HUDEP-2 (cell line): ENCODE measurements at regions not wholly inside any gene's neighbourhood (a gene's known extent, or its start where the extent isn't known, plus 50 kb on each side); places are given as distances from the start of the nearest gene placed in this dataset.
"Not testable (repeated sequence)": the region's sequence is repeated elsewhere in the genome, so short reads cannot be mapped to it uniquely, and the experiment has no call there.

Experiments
- DNase-seq, 76 experiments: peaks; one replicate each; lab custom pipeline; 2025; ENCODE audit not compliant: unreplicated experiment in 76 of 76; lab: John Stamatoyannopoulos, UW

GRCh38 chr2:142585785-142586184, 291.7 kb upstream of the KYNU start:
- DNase-seq, result no peak

GRCh38 chr2:142582317-142582716, 295.1 kb upstream of the KYNU start:
- no peak for DNase-seq

- no peak for DNase-seq
Measured at GRCh38 chr2:142581491-142581890, 296.0 kb upstream of the KYNU start.

GRCh38 chr2:142580691-142581090, 296.8 kb upstream of the KYNU start:
- DNase-seq, result no peak

- no peak for DNase-seq
Measured at GRCh38 chr2:142575561-142575960, 301.9 kb upstream of the KYNU start.

GRCh38 chr2:142574388-142574787, 303.1 kb upstream of the KYNU start:
- DNase-seq, result no peak

GRCh38 chr2:142572346-142573132, 304.9 kb upstream of the KYNU start:
- DNase-seq, result no peak

GRCh38 chr2:142571934-142572333, 305.5 kb upstream of the KYNU start:
- DNase-seq, result no peak

GRCh38 chr2:142562900-142563299, 314.6 kb upstream of the KYNU start:
- no peak for DNase-seq

- no peak for DNase-seq
Measured at GRCh38 chr2:142561656-142562055, 315.8 kb upstream of the KYNU start.

- DNase-seq, result no peak
Measured at GRCh38 chr2:142557391-142557790, 320.1 kb upstream of the KYNU start.

GRCh38 chr2:142545999-142546398, 331.5 kb upstream of the KYNU start:
- not testable (repeated sequence) for DNase-seq

- DNase-seq, result no peak
Measured at GRCh38 chr2:142545036-142545435, 332.4 kb upstream of the KYNU start.

- DNase-seq, result no peak
Measured at GRCh38 chr2:142544173-142544572, 333.3 kb upstream of the KYNU start.

- no peak for DNase-seq
Measured at GRCh38 chr2:142542431-142542910, 335.0 kb upstream of the KYNU start.

- no peak for DNase-seq
Measured at GRCh38 chr2:142536966-142537365, 340.5 kb upstream of the KYNU start.

GRCh38 chr2:142536492-142536891, 341.0 kb upstream of the KYNU start:
- no peak for DNase-seq

GRCh38 chr2:142535311-142535710, 342.2 kb upstream of the KYNU start:
- DNase-seq, result no peak

- DNase-seq, result no peak
Measured at GRCh38 chr2:142533177-142533576, 344.3 kb upstream of the KYNU start.

- no peak for DNase-seq
Measured at GRCh38 chr2:142531377-142531776, 346.1 kb upstream of the KYNU start.

GRCh38 chr2:142525720-142526119, 351.7 kb upstream of the KYNU start:
- no peak for DNase-seq

- DNase-seq, result no peak
Measured at GRCh38 chr2:142521492-142521891, 356.0 kb upstream of the KYNU start.

- no peak for DNase-seq
Measured at GRCh38 chr2:142515493-142515892, 362.0 kb upstream of the KYNU start.
